Body of pancreas (tissue), 4 donors: ENCODE measurements at regions not wholly inside any gene's neighbourhood (a gene's known extent, or its start where the extent isn't known, plus 50 kb on each side); places are given as distances from the start of the nearest gene placed in this dataset.

Source experiments
- CTCF ChIP-seq, 7 experiments: fragments of 450-650 bp in 4 of 7; fragments of 200-600 bp in 3 of 7; sonication (generic) in 3 of 7; IDR thresholded peaks; one replicate each; pipeline ENCODE4 v1.5.1; 2016 to 2019; ENCODE audit warnings: antibody characterized with exemption in 7 of 7
- POLR2A ChIP-seq, 3 donors: fragments of 450-650 bp; IDR thresholded peaks; one replicate each; pipeline ENCODE4 v1.6.1; 2016; ENCODE audit warnings: antibody characterized with exemption in 3 of 3, mild to moderate bottlenecking in 2 of 3

DNA sequence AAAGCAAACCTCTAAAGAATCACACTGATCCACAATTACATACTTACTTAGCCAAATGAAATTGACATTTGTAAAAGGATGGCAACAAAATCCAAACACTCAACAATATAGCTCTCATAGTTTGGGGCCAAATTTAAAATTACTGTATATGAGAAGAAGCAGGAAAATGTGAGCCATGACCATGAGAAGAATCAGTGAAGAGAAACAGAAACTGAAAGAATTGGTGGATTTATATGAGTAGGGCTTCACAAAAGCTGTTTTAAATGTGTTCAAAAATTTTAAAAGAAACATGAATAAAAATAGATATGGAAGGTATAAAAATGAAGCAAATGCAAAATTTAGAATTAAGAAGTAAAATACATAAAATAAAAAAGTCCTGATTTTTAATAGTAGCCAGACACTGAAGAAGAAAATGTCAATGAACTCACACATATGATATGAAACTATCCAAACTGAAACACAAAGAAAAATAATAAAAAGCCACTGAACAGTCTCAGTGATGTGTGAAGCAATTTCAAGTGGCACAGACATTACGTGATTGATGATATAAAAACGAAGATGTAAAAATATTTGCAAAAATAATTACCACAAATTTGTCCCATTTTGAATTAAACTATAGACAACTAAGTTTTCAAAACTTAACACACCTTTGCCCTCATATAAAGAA lies 87.9 kb upstream of the MDGA2 start:
- TF ChIP-seq CTCF (IDR thresholded peaks at IDR 0.05) (no peak), POLR2A (IDR thresholded peaks at IDR 0.05) (no peak)
